ENCODE measurements at regions not wholly inside any gene's neighbourhood (a gene's known extent, or its start where the extent isn't known, plus 50 kb on each side); places are given as distances from the start of the nearest gene placed in this dataset.

GRCh38 chr19:28445826-28446225 is 767.1 kb downstream of the UQCRFS1 start:
- no peak for TF ChIP-seq CTCF (conservative IDR thresholded peaks at IDR 0.05; ENCODE audit: low read depth, low read length)
- TF ChIP-seq EZH2 (IDR thresholded peaks at IDR 0.05; ENCODE audit: borderline replicate concordance, low read depth, low read length, poor library complexity, severe bottlenecking), result no peak
